GM23338 (cell line): ENCODE measurements at regions not wholly inside any gene's neighbourhood (a gene's known extent, or its start where the extent isn't known, plus 50 kb on each side); places are given as distances from the start of the nearest gene placed in this dataset.

Experiments used
- ATAC-seq: fragments of 200-7000 bp; cut with Tn5 transposase; 3 replicates; pipeline ENCODE4 v1.9.1; 2020
- DNase-seq: peaks from one replicate; pipeline ENCODE4 v3.0.0-alpha.2; 2015; ENCODE audit warnings: low spot score
- H2AFZ ChIP-seq: fragments of 200-600 bp; sonication (generic); 2 replicates; pipeline ENCODE4 v1.8.0; 2016; ENCODE audit warnings: antibody characterized with exemption, mild to moderate bottlenecking, moderate library complexity
- H3F3A ChIP-seq: fragments of 200-600 bp; sonication (generic); replicated peaks from 2 replicates; pipeline ENCODE4 v1.8.0; 2017; ENCODE audit warnings: antibody characterized with exemption, mixed run types, low read depth
- H3K27ac ChIP-seq: fragments of 200-600 bp; sonication (generic); 2 replicates; pipeline ENCODE4 v1.6.1; 2016; ENCODE audit warnings: low read depth
- H3K27me3 ChIP-seq: fragments of 200-600 bp; sonication (generic); 2 replicates; pipeline ENCODE4 v1.8.0; 2016; ENCODE audit warnings: mild to moderate bottlenecking, mixed run types, moderate library complexity; ENCODE audit not compliant: insufficient read depth
- H3K36me3 ChIP-seq: fragments of 200-600 bp; sonication (generic); 2 replicates; pipeline ENCODE4 v1.8.0; 2016; ENCODE audit warnings: mild to moderate bottlenecking; ENCODE audit not compliant: insufficient read depth
- H3K4me1 ChIP-seq: fragments of 200-600 bp; sonication (generic); 2 replicates; pipeline ENCODE4 v1.8.0; 2016; ENCODE audit warnings: mild to moderate bottlenecking, moderate library complexity; ENCODE audit not compliant: insufficient read depth
- H3K4me2 ChIP-seq: fragments of 200-600 bp; sonication (generic); 2 replicates; pipeline ENCODE4 v1.7.1; 2017; ENCODE audit warnings: mixed run types
- H3K4me3 ChIP-seq: fragments of 200-600 bp; sonication (generic); 2 replicates; pipeline ENCODE4 v1.6.1; 2016; ENCODE audit warnings: mixed run types
- H3K79me2 ChIP-seq: fragments of 200-600 bp; sonication (generic); replicated peaks from 2 replicates; pipeline ENCODE4 v1.8.0; 2017; ENCODE audit warnings: mild to moderate bottlenecking; ENCODE audit not compliant: insufficient read depth
- H3K9me2 ChIP-seq: fragments of 200-600 bp; sonication (generic); 2 replicates; pipeline ENCODE4 v1.8.0; 2017; ENCODE audit not compliant: insufficient read depth
- H4K20me1 ChIP-seq: fragments of 200-600 bp; sonication (generic); replicated peaks from 2 replicates; pipeline ENCODE4 v1.8.0; 2017; ENCODE audit warnings: mild to moderate bottlenecking; ENCODE audit not compliant: insufficient read depth
- H3K27ac Mint-ChIP-seq: 2 replicates; pipeline ENCODE4 v1.8.0; 2020; ENCODE audit warnings: inconsistent platforms, mild to moderate bottlenecking, moderate library complexity, mixed read lengths
- H3K27me3 Mint-ChIP-seq: 3 replicates; pipeline ENCODE4 v1.8.0; 2022; ENCODE audit warnings: low read depth, mild to moderate bottlenecking, moderate library complexity, mixed read lengths, inconsistent platforms; ENCODE audit not compliant: insufficient read depth, poor library complexity
- H3K36me3 Mint-ChIP-seq: 3 replicates; pipeline ENCODE4 v1.8.0; 2021; ENCODE audit warnings: low read depth, mild to moderate bottlenecking, inconsistent platforms, moderate library complexity, mixed read lengths
- H3K4me1 Mint-ChIP-seq: 3 replicates; pipeline ENCODE4 v1.8.0; 2020; ENCODE audit warnings: mild to moderate bottlenecking, inconsistent platforms, mixed read lengths
- H3K4me3 Mint-ChIP-seq: 3 replicates; pipeline ENCODE4 v1.8.0; 2021; ENCODE audit warnings: moderate library complexity, mild to moderate bottlenecking, inconsistent platforms, mixed read lengths
- H3K9me3 Mint-ChIP-seq: 3 replicates; pipeline ENCODE4 v1.8.0; 2020; ENCODE audit warnings: moderate library complexity, mild to moderate bottlenecking, inconsistent platforms, mixed read lengths
- CREB1 ChIP-seq: fragments of 250-450 bp; sonication (Bioruptor Pico); IDR thresholded peaks from 2 replicates; pipeline ENCODE4 v1.5.0; 2020; ENCODE audit warnings: low read depth, mild to moderate bottlenecking, moderate library complexity
- ETS1 ChIP-seq: IDR thresholded peaks from 2 replicates; pipeline ENCODE4 v1.6.1; 2016; ENCODE audit warnings: antibody characterized with exemption
- EZH2 ChIP-seq: fragments of 200-600 bp; sonication (generic); IDR thresholded peaks from one replicate; pipeline ENCODE4 v1.8.0; 2017; ENCODE audit warnings: antibody characterized with exemption, mild to moderate bottlenecking, low read depth; ENCODE audit not compliant: unreplicated experiment
- NANOG ChIP-seq: IDR thresholded peaks from 2 replicates; pipeline ENCODE4 v1.6.1; 2016; ENCODE audit warnings: antibody characterized with exemption, borderline replicate concordance
- POLR2AphosphoS5 ChIP-seq: IDR thresholded peaks from 2 replicates; pipeline ENCODE4 v1.6.1; 2016; ENCODE audit warnings: antibody characterized with exemption, low read depth
- REST ChIP-seq: IDR thresholded peaks from one replicate; pipeline ENCODE4 v1.6.1; 2018; ENCODE audit warnings: antibody characterized with exemption; ENCODE audit not compliant: unreplicated experiment
- ZNF331 ChIP-seq: fragments of 250-450 bp; sonication (Bioruptor Pico); IDR thresholded peaks from 2 replicates; pipeline ENCODE4 v1.5.0; 2020; ENCODE audit warnings: low read depth, mild to moderate bottlenecking, moderate library complexity
- ZNF462 ChIP-seq: fragments of 250-450 bp; sonication (Bioruptor Pico); IDR thresholded peaks from 2 replicates; pipeline ENCODE4 v1.5.0; 2020; ENCODE audit warnings: mild to moderate bottlenecking, moderate library complexity

- H3K4me2 ChIP-seq = no peak overlapping the region
- H4K20me1 ChIP-seq = no peaks in the 10 kb centered on the region
- H3F3A ChIP-seq = no peaks in the 10 kb centered on the region
- H3K9me2 ChIP-seq = 0 out of 2 replicates have a peak, but pooled peaks cover 3% of the 10 kb centered on the region
- H3K27ac Mint-ChIP-seq = no peak overlapping the region
- DNase-seq (no peak), ATAC-seq (no peak)
- H3K27me3 ChIP-seq = no peaks in the 10 kb centered on the region
- no peak for TF ChIP-seq EZH2
- no peak for TF ChIP-seq ZNF331 (CRISPR knock-in tag)
- TF ChIP-seq REST = no peak
- TF ChIP-seq POLR2AphosphoS5 = no peak
- no peak for TF ChIP-seq ZNF462 (CRISPR knock-in tag)
- no peak for TF ChIP-seq ETS1
- no peak for TF ChIP-seq CREB1
- TF ChIP-seq NANOG = no peak
- H3K27me3 Mint-ChIP-seq = peaks cover 2% of the 10 kb centered on the region
- H3K36me3 ChIP-seq = peaks cover 5% of the 10 kb centered on the region; the same call in 1 of the 2 replicates
- H3K4me3 ChIP-seq = no peak overlapping the region
- no peak overlapping the region for H3K4me3 Mint-ChIP-seq
- H2AFZ ChIP-seq = no peak overlapping the region
- H3K4me1 ChIP-seq = no peaks in the 10 kb centered on the region
- no peaks in the 10 kb centered on the region for H3K4me1 Mint-ChIP-seq
- H3K9me3 Mint-ChIP-seq = peaks cover 27% of the 10 kb centered on the region
- no peaks in the 10 kb centered on the region for H3K79me2 ChIP-seq
- peaks cover 18% of the 10 kb centered on the region for H3K36me3 Mint-ChIP-seq
- H3K27ac ChIP-seq = no peak overlapping the region
Measured at GRCh38 chr6:91961671-91962070, 1374.8 kb upstream of the MAP3K7 start.
